K562 (cell line): ENCODE measurements at regions not wholly inside any gene's neighbourhood (a gene's known extent, or its start where the extent isn't known, plus 50 kb on each side); places are given as distances from the start of the nearest gene placed in this dataset.

ENCODE experiments used
- CHD1 ChIP-seq: fragments of 200-600 bp; sonication (generic); IDR thresholded peaks from one replicate; pipeline ENCODE4 v1.6.1; 2012; ENCODE audit warnings: mild to moderate bottlenecking, moderate library complexity, low read length, inconsistent platforms
- CREB3 ChIP-seq: fragments of 450-650 bp; conservative IDR thresholded peaks from 2 replicates; pipeline ENCODE4 v1.6.1; 2016; ENCODE audit warnings: missing genetic modification characterization, low read depth, mild to moderate bottlenecking, missing compliant biosample characterization, moderate library complexity
- NCOA2 ChIP-seq, 2 experiments: fragments of 450-650 bp; IDR thresholded peaks; 2 replicates each; pipeline ENCODE4 v1.6.1; 2018; ENCODE audit warnings: mild to moderate bottlenecking in 2 of 2, moderate library complexity in 1 of 2; ENCODE audit not compliant: partially characterized antibody in 2 of 2
- TEAD4 ChIP-seq, 2 experiments: sonication (generic) in 1 of 2; formaldehyde crosslinking in 1 of 2; IDR thresholded peaks; 2 replicates each; pipeline versions ENCODE4 v1.6.1 to v1.8.0; 2012 to 2022; ENCODE audit warnings: borderline replicate concordance in 1 of 2, inconsistent platforms in 1 of 2, low read length in 1 of 2, mild to moderate bottlenecking in 1 of 2, missing genetic modification reagents in 1 of 2
- ZNF695 ChIP-seq: fragments of 450-650 bp; formaldehyde crosslinking; IDR thresholded peaks from 2 replicates; pipeline ENCODE4 v1.4.0; 2020; ENCODE audit warnings: mild to moderate bottlenecking, moderate library complexity
- TF ChIP-seq, protein P1 (sequence below): fragments of 250-450 bp; sonication (Bioruptor Pico); IDR thresholded peaks from 2 replicates; pipeline ENCODE4 v1.8.0; 2022; ENCODE audit warnings: moderate library complexity, mild to moderate bottlenecking, inconsistent platforms
- TF ChIP-seq, protein P2 (sequence below): sonication (generic); formaldehyde crosslinking; IDR thresholded peaks from 2 replicates; pipeline ENCODE4 v1.8.1; 2023; ENCODE audit warnings: missing genetic modification reagents, mild to moderate bottlenecking, borderline replicate concordance

- no peak for TF ChIP-seq CHD1
- TF ChIP-seq CREB3 (tag): no peak
- TF ChIP-seq, protein P1, sequence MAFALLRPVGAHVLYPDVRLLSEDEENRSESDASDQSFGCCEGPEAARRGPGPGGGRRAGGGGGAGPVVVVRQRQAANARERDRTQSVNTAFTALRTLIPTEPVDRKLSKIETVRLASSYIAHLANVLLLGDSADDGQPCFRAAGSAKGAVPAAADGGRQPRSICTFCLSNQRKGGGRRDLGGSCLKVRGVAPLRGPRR (CRISPR knock-in tag): no peak
- TF ChIP-seq ZNF695 (CRISPR knock-in tag): no peak
- no peak for TF ChIP-seq NCOA2 (IDR thresholded peaks at IDR 0.05; ENCODE audit: partially characterized antibody in 2 of 2)
- TF ChIP-seq, protein P2, sequence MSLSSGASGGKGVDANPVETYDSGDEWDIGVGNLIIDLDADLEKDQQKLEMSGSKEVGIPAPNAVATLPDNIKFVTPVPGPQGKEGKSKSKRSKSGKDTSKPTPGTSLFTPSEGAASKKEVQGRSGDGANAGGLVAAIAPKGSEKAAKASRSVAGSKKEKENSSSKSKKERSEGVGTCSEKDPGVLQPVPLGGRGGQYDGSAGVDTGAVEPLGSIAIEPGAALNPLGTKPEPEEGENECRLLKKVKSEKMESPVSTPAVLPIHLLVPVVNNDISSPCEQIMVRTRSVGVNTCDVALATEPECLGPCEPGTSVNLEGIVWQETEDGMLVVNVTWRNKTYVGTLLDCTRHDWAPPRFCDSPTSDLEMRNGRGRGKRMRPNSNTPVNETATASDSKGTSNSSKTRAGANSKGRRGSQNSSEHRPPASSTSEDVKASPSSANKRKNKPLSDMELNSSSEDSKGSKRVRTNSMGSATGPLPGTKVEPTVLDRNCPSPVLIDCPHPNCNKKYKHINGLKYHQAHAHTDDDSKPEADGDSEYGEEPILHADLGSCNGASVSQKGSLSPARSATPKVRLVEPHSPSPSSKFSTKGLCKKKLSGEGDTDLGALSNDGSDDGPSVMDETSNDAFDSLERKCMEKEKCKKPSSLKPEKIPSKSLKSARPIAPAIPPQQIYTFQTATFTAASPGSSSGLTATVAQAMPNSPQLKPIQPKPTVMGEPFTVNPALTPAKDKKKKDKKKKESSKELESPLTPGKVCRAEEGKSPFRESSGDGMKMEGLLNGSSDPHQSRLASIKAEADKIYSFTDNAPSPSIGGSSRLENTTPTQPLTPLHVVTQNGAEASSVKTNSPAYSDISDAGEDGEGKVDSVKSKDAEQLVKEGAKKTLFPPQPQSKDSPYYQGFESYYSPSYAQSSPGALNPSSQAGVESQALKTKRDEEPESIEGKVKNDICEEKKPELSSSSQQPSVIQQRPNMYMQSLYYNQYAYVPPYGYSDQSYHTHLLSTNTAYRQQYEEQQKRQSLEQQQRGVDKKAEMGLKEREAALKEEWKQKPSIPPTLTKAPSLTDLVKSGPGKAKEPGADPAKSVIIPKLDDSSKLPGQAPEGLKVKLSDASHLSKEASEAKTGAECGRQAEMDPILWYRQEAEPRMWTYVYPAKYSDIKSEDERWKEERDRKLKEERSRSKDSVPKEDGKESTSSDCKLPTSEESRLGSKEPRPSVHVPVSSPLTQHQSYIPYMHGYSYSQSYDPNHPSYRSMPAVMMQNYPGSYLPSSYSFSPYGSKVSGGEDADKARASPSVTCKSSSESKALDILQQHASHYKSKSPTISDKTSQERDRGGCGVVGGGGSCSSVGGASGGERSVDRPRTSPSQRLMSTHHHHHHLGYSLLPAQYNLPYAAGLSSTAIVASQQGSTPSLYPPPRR: no peak
- TF ChIP-seq TEAD4 (IDR thresholded peaks at IDR 0.05; ENCODE audit: low read length): no peak
- TF ChIP-seq TEAD4 (CRISPR knock-in tag; IDR thresholded peaks at IDR 0.05; ENCODE audit: borderline replicate concordance): no peak
These were observed 72.3 kb upstream of the SOX4 start (continued) for GRCh38 chr6:21521276-21521675.
